Fibroblast of mammary gland (primary cell): ENCODE measurements at regions not wholly inside any gene's neighbourhood (a gene's known extent, or its start where the extent isn't known, plus 50 kb on each side); places are given as distances from the start of the nearest gene placed in this dataset.

Experiments
- DNase-seq: peaks from one replicate; pipeline ENCODE4 v3.0.0-alpha.2; 2010; ENCODE audit warnings: low read depth
- H3K4me3 ChIP-seq: 2 replicates; pipeline ENCODE4 v1.5.1; 2011; ENCODE audit warnings: low read depth, mild to moderate bottlenecking, low read length, moderate library complexity; ENCODE audit not compliant: control insufficient read depth
- CTCF ChIP-seq: conservative IDR thresholded peaks from 2 replicates; pipeline ENCODE4 v1.5.1; 2011; ENCODE audit warnings: low read depth, low read length, inconsistent platforms; ENCODE audit not compliant: control insufficient read depth, insufficient read depth

GRCh38 chr11:107180236-107180635 is 162.0 kb upstream of the GUCY1A2 start:
- H3K4me3 ChIP-seq: no peak overlapping the region
- TF ChIP-seq CTCF: no peak
- no peak for DNase-seq

- no peak for DNase-seq
- no peak for TF ChIP-seq CTCF
- no peak overlapping the region for H3K4me3 ChIP-seq
Measured at GRCh38 chr11:107179829-107180228, 161.6 kb upstream of the GUCY1A2 start.

- no peak overlapping the region for H3K4me3 ChIP-seq
- TF ChIP-seq CTCF: no peak
- no peak for DNase-seq
Measured at GRCh38 chr11:107177106-107177477, 158.8 kb upstream of the GUCY1A2 start.

- TF ChIP-seq CTCF: no peak
- DNase-seq: no peak
- no peak overlapping the region for H3K4me3 ChIP-seq
Measured at GRCh38 chr11:107176148-107177105, 158.2 kb upstream of the GUCY1A2 start.

- no peak for TF ChIP-seq CTCF
- H3K4me3 ChIP-seq: no peak overlapping the region
- no peak for DNase-seq
Measured at GRCh38 chr11:107174856-107175255, 156.6 kb upstream of the GUCY1A2 start.

GRCh38 chr11:107172996-107173395 is 154.7 kb upstream of the GUCY1A2 start:
- H3K4me3 ChIP-seq: no peak overlapping the region
- DNase-seq: no peak
- no peak for TF ChIP-seq CTCF
